Endothelial cell of umbilical vein (primary cell): ENCODE measurements at regions not wholly inside any gene's neighbourhood (a gene's known extent, or its start where the extent isn't known, plus 50 kb on each side); places are given as distances from the start of the nearest gene placed in this dataset.

Experiments used
- BruUV-seq: library from RNA; stranded (reverse); fragments of 400-500 nt; replicated peaks from 2 replicates; lab custom pipeline; 2021; lab: Mats Ljungman, UMichigan
- CTCF ChIA-PET: fragments of 300-600, 350-600 bp; sonication (Branson Sonifier 250); formaldehyde crosslinking; loops from one replicate; lab custom pipeline; 2021; ENCODE audit warnings: antibody characterized with exemption, inconsistent platforms; lab: Charles Lee
- POLR2A ChIA-PET: fragments of 300-600, 350-600 bp; sonication (Branson Sonifier 250); formaldehyde crosslinking; loops from one replicate; lab custom pipeline; 2021; ENCODE audit warnings: antibody characterized with exemption, inconsistent platforms; lab: Charles Lee
- DNase-seq: peaks from one replicate; pipeline ENCODE4 v3.0.0-alpha.2; 2011; ENCODE audit warnings: low read depth, low spot score
- FAIRE-seq: peaks from 2 replicates; lab custom pipeline; 2011; peaks lifted over from hg19 to GRCh38; lab: Jason Lieb, UNC
- H2AFZ ChIP-seq: 2 replicates; pipeline ENCODE4 v1.6.0; 2012; ENCODE audit warnings: low read depth, low read length, control low read depth, inconsistent platforms
- H3K27ac ChIP-seq: 2 replicates; pipeline ENCODE4 v1.5.1; 2011; ENCODE audit warnings: low read depth, mild to moderate bottlenecking, control low read depth, low read length, moderate library complexity; ENCODE audit not compliant: insufficient read depth
- H3K27me3 ChIP-seq, 2 experiments: 2 replicates each; pipeline versions ENCODE4 v1.6.0 to v1.6.1; 2011; ENCODE audit warnings: low read length in 2 of 2, mixed read lengths in 1 of 2; ENCODE audit not compliant: control insufficient read depth in 2 of 2, insufficient read depth in 2 of 2
- H3K36me3 ChIP-seq, 2 experiments: 2 replicates in 1 of 2; 3 replicates in 1 of 2; pipeline ENCODE4 v1.5.1; 2011; ENCODE audit warnings: low read length in 2 of 2, mild to moderate bottlenecking in 1 of 2, moderate library complexity in 1 of 2; ENCODE audit not compliant: control insufficient read depth in 2 of 2, insufficient read depth in 2 of 2; ENCODE audit errors: extremely low read depth in 1 of 2
- H3K4me1 ChIP-seq: 3 replicates; pipeline ENCODE4 v1.5.1; 2011; ENCODE audit warnings: mild to moderate bottlenecking, low read length; ENCODE audit not compliant: control insufficient read depth, insufficient read depth; ENCODE audit errors: extremely low read depth
- H3K4me2 ChIP-seq: 2 replicates; pipeline ENCODE4 v1.6.1; 2011; ENCODE audit warnings: low read length, control low read depth, mixed read lengths; ENCODE audit not compliant: insufficient read depth
- H3K4me3 ChIP-seq, 3 experiments: fragments of 200-600 bp in 1 of 3; sonication (generic), shearing (Covaris generic) in 1 of 3; replicated peaks in 1 of 3; 2 replicates each; pipeline ENCODE4 v1.5.1; 2011 to 2016; ENCODE audit warnings: control low read depth in 3 of 3, low read length in 3 of 3, mild to moderate bottlenecking in 2 of 3, inconsistent platforms in 1 of 3, low read depth in 1 of 3, moderate library complexity in 1 of 3; ENCODE audit not compliant: insufficient read depth in 1 of 3
- H3K79me2 ChIP-seq: 2 replicates; pipeline ENCODE4 v1.6.0; 2012; ENCODE audit warnings: low read length, inconsistent platforms; ENCODE audit not compliant: control insufficient read depth, insufficient read depth
- H3K9ac ChIP-seq: replicated peaks from 2 replicates; pipeline ENCODE3; 2011; ENCODE audit warnings: low read length, control low read depth; ENCODE audit not compliant: insufficient read depth; ENCODE audit errors: extremely low read depth
- H3K9me1 ChIP-seq: replicated peaks from 3 replicates; pipeline ENCODE4 v1.6.0; 2011; ENCODE audit warnings: mild to moderate bottlenecking, low read length; ENCODE audit not compliant: control insufficient read depth, insufficient read depth; ENCODE audit errors: extremely low read depth
- H3K9me3 ChIP-seq: replicated peaks from 2 replicates; pipeline ENCODE4 v1.5.1; 2012; ENCODE audit warnings: low read length, inconsistent platforms; ENCODE audit not compliant: control insufficient read depth, insufficient read depth
- H4K20me1 ChIP-seq: replicated peaks from 2 replicates; pipeline ENCODE3; 2011; ENCODE audit warnings: mild to moderate bottlenecking, low read length; ENCODE audit not compliant: control insufficient read depth, insufficient read depth; ENCODE audit errors: extremely low read depth
- EZH2 ChIP-seq: IDR thresholded peaks from 2 replicates; pipeline ENCODE4 v1.6.1; 2012; ENCODE audit warnings: borderline replicate concordance, low read depth, mild to moderate bottlenecking, moderate library complexity, low read length, inconsistent platforms; ENCODE audit not compliant: severe bottlenecking
- FOS ChIP-seq: IDR thresholded peaks from 2 replicates; pipeline ENCODE4 v1.6.1; 2011; ENCODE audit warnings: mild to moderate bottlenecking, low read length, moderate library complexity, borderline replicate concordance; ENCODE audit not compliant: insufficient read depth
- GATA2 ChIP-seq: IDR thresholded peaks from 2 replicates; pipeline ENCODE4 v1.7.0; 2011; ENCODE audit warnings: low read depth, mild to moderate bottlenecking, moderate library complexity, mixed read lengths, low read length; ENCODE audit not compliant: insufficient read length, insufficient read depth
- POLR2A ChIP-seq: IDR thresholded peaks from 2 replicates; pipeline ENCODE4 v1.6.1; 2012; ENCODE audit warnings: low read depth, mild to moderate bottlenecking, control low read depth, low read length
- POLR2AphosphoS5 ChIP-seq: IDR thresholded peaks from 2 replicates; pipeline ENCODE4 v1.6.1; 2012; ENCODE audit warnings: low read depth, mild to moderate bottlenecking, control low read depth, low read length, moderate library complexity; ENCODE audit not compliant: insufficient read depth
- dilution Hi-C: fragments of 300-500 bp; cut with MboI; formaldehyde crosslinking; loops from one replicate; pipeline ENCODE4 v1.15.0; 2019; ENCODE audit warnings: low sequenced_read_pairs; ENCODE audit not compliant: extremely low pct_ligation_motif_present
- intact Hi-C: fragments of 100-400 bp; cut with micrococcal nuclease; formaldehyde crosslinking; loops from one replicate; pipeline ENCODE4 v1.10.0; 2022

GRCh38 chr13:109906976-109907375, 120.6 kb upstream of the IRS2 start:
- dilution Hi-C loops = no loop called here
- CTCF ChIA-PET = no interaction called here
- no peaks in the 10 kb centered on the region for H3K36me3 ChIP-seq

DNA sequence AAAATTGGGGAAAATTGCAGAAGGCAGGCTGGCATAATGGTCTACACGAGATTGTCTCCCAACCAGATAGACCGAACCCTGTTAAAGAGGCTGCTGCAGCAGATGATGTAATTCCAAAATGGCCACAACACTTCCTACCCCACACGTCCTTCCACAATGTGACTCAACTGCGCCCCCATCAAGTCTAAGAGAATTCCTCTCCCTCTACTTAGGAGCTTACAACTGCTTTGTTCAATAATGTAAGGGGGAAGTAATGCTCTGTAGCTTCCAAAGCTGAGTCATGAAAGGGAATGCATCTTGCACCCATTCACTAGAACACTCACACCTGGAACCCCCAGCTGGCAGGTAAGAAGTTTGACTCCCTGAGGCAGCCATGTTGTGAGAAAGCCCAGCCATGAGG, 117.8 kb upstream of the IRS2 start:
- no peak overlapping the region for H2AFZ ChIP-seq
- DNase-seq (no peak), FAIRE-seq (no peak)
- no peak for TF ChIP-seq GATA2
- TF ChIP-seq POLR2A = no peak
- TF ChIP-seq EZH2 = no peak
- intact Hi-C loops = no loop called here
- H3K9ac ChIP-seq = no peak overlapping the region
- no peaks in the 10 kb centered on the region for H4K20me1 ChIP-seq
- H3K4me2 ChIP-seq = no peak overlapping the region
- POLR2A ChIA-PET = no interaction called here
- H3K27ac ChIP-seq = no peak overlapping the region
- no peak overlapping the region for H3K4me3 ChIP-seq
- BruUV-seq = no TSS peak
- CTCF ChIA-PET = no interaction called here
- no peaks in the 10 kb centered on the region for H3K79me2 ChIP-seq
- no peaks in the 10 kb centered on the region for H3K4me1 ChIP-seq
- H3K9me1 ChIP-seq = no peaks in the 10 kb centered on the region
- dilution Hi-C loops = no loop called here
- no peaks in the 10 kb centered on the region for H3K36me3 ChIP-seq
- no peaks in the 10 kb centered on the region for H3K27me3 ChIP-seq
- no peaks in the 10 kb centered on the region for H3K9me3 ChIP-seq

More at GRCh38 chr13:109906976-109907375, 120.6 kb upstream of the IRS2 start:
- no peak overlapping the region for H3K9ac ChIP-seq
- H3K4me1 ChIP-seq = no peaks in the 10 kb centered on the region
- H3K27ac ChIP-seq = no peak overlapping the region
- no peaks in the 10 kb centered on the region for H3K9me3 ChIP-seq
- no peaks in the 10 kb centered on the region for H3K79me2 ChIP-seq
- no TSS peak for BruUV-seq
- no peaks in the 10 kb centered on the region for H3K27me3 ChIP-seq
- DNase-seq (no peak), FAIRE-seq (no peak)
- TF ChIP-seq POLR2AphosphoS5 = no peak
- no peak for TF ChIP-seq FOS
- intact Hi-C loops = no loop called here
- H2AFZ ChIP-seq = no peak overlapping the region
- H3K9me1 ChIP-seq = no peaks in the 10 kb centered on the region
- no peak overlapping the region for H3K4me3 ChIP-seq
- no peaks in the 10 kb centered on the region for H4K20me1 ChIP-seq
- H3K4me2 ChIP-seq = no peak overlapping the region
- POLR2A ChIA-PET = no interaction called here
